A549 (cell line): ENCODE measurements at regions not wholly inside any gene's neighbourhood (a gene's known extent, or its start where the extent isn't known, plus 50 kb on each side); places are given as distances from the start of the nearest gene placed in this dataset.
A peak's percentile ranks its signal among the peaks of the same experiment; 100 is the strongest.

Experiments
- ATAC-seq, 2 experiments: fragments of 200-7000 bp in 1 of 2; fragments of >200 bp in 1 of 2; cut with Nextera tagmentation in 1 of 2; cut with Tn5 transposase in 1 of 2; 3 replicates each; pipeline versions ENCODE4 v1.8.0 to v1.9.1; 2018 to 2020; ENCODE audit warnings: mild to moderate bottlenecking in 1 of 2, moderate library complexity in 1 of 2
- CTCF ChIA-PET: fragments of 300-600 bp; sonication (Branson Sonifier 250); formaldehyde crosslinking; extraction: SDS; loops from one replicate; lab custom pipeline; 2021; ENCODE audit warnings: antibody characterized with exemption, inconsistent platforms; lab: Yijun Ruan, JAX
- POLR2A ChIA-PET: fragments of 350-600 bp; formaldehyde crosslinking; extraction: SDS; loops from one replicate; lab custom pipeline; 2021; ENCODE audit warnings: antibody characterized with exemption, inconsistent platforms; lab: Yijun Ruan, JAX
- DNase-seq, 2 experiments: peaks; one replicate each; pipeline versions ENCODE4 v3.0.0 to v3.0.0-alpha.2; 2011 to 2016; ENCODE audit warnings: low read depth in 1 of 2, low spot score in 1 of 2
- FAIRE-seq: peaks from 2 replicates; lab custom pipeline; 2011; peaks lifted over from hg19 to GRCh38; lab: Jason Lieb, UNC
- H3K27ac ChIP-seq, 2 experiments: fragments of >200 bp; sonication (Bioruptor Twin); formaldehyde crosslinking; 3 replicates each; pipeline ENCODE4 v1.5.1; 2016 to 2017
- H3K4me1 ChIP-seq: fragments of >200 bp; sonication (Bioruptor Twin); formaldehyde crosslinking; 3 replicates; pipeline ENCODE4 v1.6.1; 2016
- H3K4me2 ChIP-seq: fragments of >200 bp; sonication (Bioruptor Twin); formaldehyde crosslinking; 3 replicates; pipeline ENCODE4 v1.6.1; 2016
- H3K4me3 ChIP-seq: fragments of >200 bp; sonication (Bioruptor Twin); formaldehyde crosslinking; 3 replicates; pipeline ENCODE4 v1.5.1; 2016
- H3K9me3 ChIP-seq: fragments of >200 bp; sonication (Bioruptor Twin); formaldehyde crosslinking; 3 replicates; pipeline ENCODE4 v1.6.1; 2016
- CBX8 ChIP-seq: fragments of 200-600 bp; sonication (generic); IDR thresholded peaks from 2 replicates; pipeline ENCODE4 v1.6.1; 2016
- CEBPB ChIP-seq, 2 experiments: fragments of >200 bp in 1 of 2; sonication (Bioruptor Twin) in 1 of 2; formaldehyde crosslinking in 1 of 2; IDR thresholded peaks; 2 replicates each; pipeline ENCODE4 v1.6.1; 2012 to 2016
- CHD2 ChIP-seq: fragments of 150-350 bp; IDR thresholded peaks from 2 replicates; pipeline ENCODE4 v1.6.1; 2014; ENCODE audit warnings: low read length; ENCODE audit not compliant: partially characterized antibody
- E2F6 ChIP-seq: IDR thresholded peaks from 2 replicates; pipeline ENCODE4 v1.6.1; 2012; ENCODE audit warnings: low read depth, borderline replicate concordance
- FOSB ChIP-seq: fragments of 250-450 bp; sonication (Bioruptor Pico); IDR thresholded peaks from 2 replicates; pipeline ENCODE4 v1.5.0; 2020; ENCODE audit warnings: mild to moderate bottlenecking, moderate library complexity
- HDAC2 ChIP-seq: fragments of 200-600 bp; sonication (generic); IDR thresholded peaks from 2 replicates; pipeline ENCODE4 v1.6.1; 2016
- JUNB ChIP-seq: fragments of >200 bp; sonication (Bioruptor Twin); formaldehyde crosslinking; IDR thresholded peaks from 2 replicates; pipeline ENCODE4 v1.6.1; 2016
- KDM5A ChIP-seq: fragments of 200-600 bp; sonication (generic); IDR thresholded peaks from 2 replicates; pipeline ENCODE4 v1.6.1; 2016; ENCODE audit warnings: antibody characterized with exemption, mild to moderate bottlenecking
- MAZ ChIP-seq: fragments of 150-350 bp; IDR thresholded peaks from 2 replicates; pipeline ENCODE4 v1.6.1; 2014; ENCODE audit warnings: antibody characterized with exemption, low read depth, low read length, borderline replicate concordance
- MYC ChIP-seq: IDR thresholded peaks from 2 replicates; pipeline ENCODE4 v1.6.1; 2012; ENCODE audit warnings: mild to moderate bottlenecking, inconsistent platforms, low read length, improper control_type of control experiment, borderline replicate concordance
- NFE2L2 ChIP-seq: fragments of 150-350 bp; conservative IDR thresholded peaks from 2 replicates; pipeline ENCODE4 v1.6.1; 2014; ENCODE audit warnings: low read length
- NPAS2 ChIP-seq: fragments of 250-450 bp; sonication (Bioruptor Pico); IDR thresholded peaks from 2 replicates; pipeline ENCODE4 v1.8.0; 2022; ENCODE audit warnings: mild to moderate bottlenecking, moderate library complexity, borderline replicate concordance
- PHF8 ChIP-seq: fragments of 200-600 bp; sonication (generic); IDR thresholded peaks from 2 replicates; pipeline ENCODE4 v1.6.1; 2016; ENCODE audit warnings: low read depth, mild to moderate bottlenecking, antibody characterized with exemption, moderate library complexity, borderline replicate concordance
- POLR2A ChIP-seq: IDR thresholded peaks from 2 replicates; pipeline ENCODE4 v1.6.1; 2012; ENCODE audit warnings: mild to moderate bottlenecking, low read length
- POLR2AphosphoS2 ChIP-seq: conservative IDR thresholded peaks from 2 replicates; pipeline ENCODE4 v1.6.1; 2012; ENCODE audit warnings: low read length, improper control_type of control experiment, inconsistent platforms
- RAD21 ChIP-seq, 2 experiments: fragments of >200 bp in 1 of 2; sonication (Bioruptor Twin) in 1 of 2; formaldehyde crosslinking in 1 of 2; IDR thresholded peaks in 1 of 2; conservative IDR thresholded peaks in 1 of 2; 2 replicates in 1 of 2; 3 replicates in 1 of 2; pipeline ENCODE4 v1.6.1; 2012 to 2018; ENCODE audit warnings: inconsistent platforms in 1 of 2
- RFX5 ChIP-seq: fragments of 450-650 bp; IDR thresholded peaks from 2 replicates; pipeline ENCODE4 v1.7.1; 2014; ENCODE audit warnings: antibody characterized with exemption, mild to moderate bottlenecking, moderate library complexity
- RNF2 ChIP-seq: fragments of 200-600 bp; sonication (generic); IDR thresholded peaks from 2 replicates; pipeline ENCODE4 v1.6.1; 2016; ENCODE audit warnings: low read depth, mild to moderate bottlenecking, antibody characterized with exemption, moderate library complexity, borderline replicate concordance
- TP53 ChIP-seq: fragments of 250-450 bp; sonication (Bioruptor Pico); IDR thresholded peaks from 2 replicates; pipeline ENCODE4 v1.5.0; 2021; ENCODE audit warnings: mild to moderate bottlenecking, moderate library complexity
- ZFP36 ChIP-seq: fragments of 450-650 bp; IDR thresholded peaks from 2 replicates; pipeline ENCODE4 v1.6.1; 2014; ENCODE audit warnings: borderline replicate concordance; ENCODE audit not compliant: partially characterized antibody
- ZNF302 ChIP-seq: fragments of 250-450 bp; sonication (Bioruptor Pico); IDR thresholded peaks from 2 replicates; pipeline ENCODE4 v1.9.0; 2021; ENCODE audit warnings: inconsistent platforms, mild to moderate bottlenecking, moderate library complexity
- WGBS: methylation state at CpG from one replicate; pipeline ENCODE4 v1.1.6; 2017; ENCODE audit errors: missing lambda C conversion rate; 5-methylcytosine and 5-hydroxymethylcytosine counted together
- TF ChIP-seq, protein P1 (sequence below): fragments of 250-450 bp; sonication (Bioruptor Pico); IDR thresholded peaks from 2 replicates; pipeline ENCODE4 v1.5.0; 2020; ENCODE audit warnings: low read depth, mild to moderate bottlenecking, moderate library complexity
- TF ChIP-seq, protein P2 (sequence below): fragments of 150-350 bp; IDR thresholded peaks from 2 replicates; pipeline ENCODE4 v1.6.1; 2014; ENCODE audit warnings: low read depth, mild to moderate bottlenecking, low read length
- TF ChIP-seq, protein P3 (sequence below): fragments of 200-600 bp; sonication (generic); IDR thresholded peaks from 2 replicates; pipeline ENCODE4 v1.6.1; 2016; ENCODE audit warnings: antibody characterized with exemption, mild to moderate bottlenecking, moderate library complexity

GRCh38 chr6:146883640-146884531, 285.1 kb downstream of the ADGB start:
- POLR2A ChIA-PET: no interaction called here
- WGBS: 88% methylated on average over 4 of the region's 4 CpGs
- FAIRE-seq (no peak), ATAC-seq (no peak)
- CTCF ChIA-PET: interaction anchor here (1.3 to 1.9 kb wide), 3 partner anchors 8 to 18 kb away, joined by 3 to 6 read pairs (median 5); no protein-coding TSS in a partner anchor
- Histone ChIP-seq H3K4me1 (peaks cover 10% of the 10 kb centered on the region; the same call in 1 of the 3 replicates), H3K4me2 (no peak overlapping the region; the same call in 1 of the 3 replicates), H3K4me3 (no peak overlapping the region)
- TF ChIP-seq JUNB: no peak
- TF ChIP-seq ZFP36: no peak
- no peak for TF ChIP-seq RNF2
- no peak for TF ChIP-seq CHD2
- no peak for TF ChIP-seq FOSB
- TF ChIP-seq ZNF302 (CRISPR knock-in tag): no peak
- TF ChIP-seq, all 56 proteins: peak for 0
- DNase-seq: no peak
- H3K27ac ChIP-seq: no peak overlapping the region; a peak in 1 of 6 replicates
- no peaks in the 10 kb centered on the region for H3K9me3 ChIP-seq

- CTCF ChIA-PET: interaction anchor here (1.4 to 1.9 kb wide), 2 partner anchors 11 to 17 kb away, joined by 5 to 6 read pairs; no protein-coding TSS in a partner anchor
- FAIRE-seq: no peak
- Histone ChIP-seq H3K9me3 (no peaks in the 10 kb centered on the region), H3K4me1 (peaks cover 10% of the 10 kb centered on the region; the same call in 1 of the 3 replicates), H3K4me2 (peak overlapping the region; percentile 60), H3K27ac (peak overlapping the region in 1 of 2 experiments; percentile 59; a peak in 1 of 6 replicates), H3K4me3 (no peak overlapping the region)
- no peak for TF ChIP-seq RAD21 (conservative IDR thresholded peaks at IDR 0.05 in 1 of 2, IDR thresholded peaks at IDR 0.05 in 1 of 2)
- no peak for TF ChIP-seq POLR2AphosphoS2
- TF ChIP-seq TP53: no peak
- TF ChIP-seq, protein P1, sequence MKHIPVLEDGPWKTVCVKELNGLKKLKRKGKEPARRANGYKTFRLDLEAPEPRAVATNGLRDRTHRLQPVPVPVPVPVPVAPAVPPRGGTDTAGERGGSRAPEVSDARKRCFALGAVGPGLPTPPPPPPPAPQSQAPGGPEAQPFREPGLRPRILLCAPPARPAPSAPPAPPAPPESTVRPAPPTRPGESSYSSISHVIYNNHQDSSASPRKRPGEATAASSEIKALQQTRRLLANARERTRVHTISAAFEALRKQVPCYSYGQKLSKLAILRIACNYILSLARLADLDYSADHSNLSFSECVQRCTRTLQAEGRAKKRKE (CRISPR knock-in tag): no peak
- TF ChIP-seq, protein P2, sequence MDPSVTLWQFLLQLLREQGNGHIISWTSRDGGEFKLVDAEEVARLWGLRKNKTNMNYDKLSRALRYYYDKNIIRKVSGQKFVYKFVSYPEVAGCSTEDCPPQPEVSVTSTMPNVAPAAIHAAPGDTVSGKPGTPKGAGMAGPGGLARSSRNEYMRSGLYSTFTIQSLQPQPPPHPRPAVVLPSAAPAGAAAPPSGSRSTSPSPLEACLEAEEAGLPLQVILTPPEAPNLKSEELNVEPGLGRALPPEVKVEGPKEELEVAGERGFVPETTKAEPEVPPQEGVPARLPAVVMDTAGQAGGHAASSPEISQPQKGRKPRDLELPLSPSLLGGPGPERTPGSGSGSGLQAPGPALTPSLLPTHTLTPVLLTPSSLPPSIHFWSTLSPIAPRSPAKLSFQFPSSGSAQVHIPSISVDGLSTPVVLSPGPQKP: no peak
- no peak for TF ChIP-seq PHF8
- 46% methylated on average over 2 of the region's 2 CpGs for WGBS
- POLR2A ChIA-PET: no interaction called here
- peak in 1 of 2 experiments; percentile 3 for DNase-seq
- peak in 1 of 2 experiments; percentile 48; a peak in 2 of 6 replicates for ATAC-seq
Measured at GRCh38 chr6:146884728-146885127, 286.0 kb downstream of the ADGB start.

- ATAC-seq (no peak), DNase-seq (no peak), FAIRE-seq (no peak)
- no peak overlapping the region for H3K4me2 ChIP-seq
- no peaks in the 10 kb centered on the region for H3K9me3 ChIP-seq
- no peak overlapping the region for H3K4me3 ChIP-seq
- 67% methylated on average over 4 of the region's 4 CpGs for WGBS
- POLR2A ChIA-PET: no interaction called here
- peaks cover 10% of the 10 kb centered on the region; the same call in 1 of the 3 replicates for H3K4me1 ChIP-seq
- CTCF ChIA-PET: interaction anchor here (1.9 kb wide), 1 partner anchor 10 kb away, joined by 6 read pairs; no protein-coding TSS in a partner anchor
- H3K27ac ChIP-seq: no peak overlapping the region
- TF ChIP-seq MAZ: no peak
- no peak for TF ChIP-seq CEBPB (IDR thresholded peaks at IDR 0.05)
- no peak for TF ChIP-seq KDM5A
- TF ChIP-seq POLR2A: no peak
- TF ChIP-seq CHD2: no peak
- no peak for TF ChIP-seq NFE2L2
- no peak for TF ChIP-seq HDAC2
- TF ChIP-seq MYC: no peak
- TF ChIP-seq, protein P3, sequence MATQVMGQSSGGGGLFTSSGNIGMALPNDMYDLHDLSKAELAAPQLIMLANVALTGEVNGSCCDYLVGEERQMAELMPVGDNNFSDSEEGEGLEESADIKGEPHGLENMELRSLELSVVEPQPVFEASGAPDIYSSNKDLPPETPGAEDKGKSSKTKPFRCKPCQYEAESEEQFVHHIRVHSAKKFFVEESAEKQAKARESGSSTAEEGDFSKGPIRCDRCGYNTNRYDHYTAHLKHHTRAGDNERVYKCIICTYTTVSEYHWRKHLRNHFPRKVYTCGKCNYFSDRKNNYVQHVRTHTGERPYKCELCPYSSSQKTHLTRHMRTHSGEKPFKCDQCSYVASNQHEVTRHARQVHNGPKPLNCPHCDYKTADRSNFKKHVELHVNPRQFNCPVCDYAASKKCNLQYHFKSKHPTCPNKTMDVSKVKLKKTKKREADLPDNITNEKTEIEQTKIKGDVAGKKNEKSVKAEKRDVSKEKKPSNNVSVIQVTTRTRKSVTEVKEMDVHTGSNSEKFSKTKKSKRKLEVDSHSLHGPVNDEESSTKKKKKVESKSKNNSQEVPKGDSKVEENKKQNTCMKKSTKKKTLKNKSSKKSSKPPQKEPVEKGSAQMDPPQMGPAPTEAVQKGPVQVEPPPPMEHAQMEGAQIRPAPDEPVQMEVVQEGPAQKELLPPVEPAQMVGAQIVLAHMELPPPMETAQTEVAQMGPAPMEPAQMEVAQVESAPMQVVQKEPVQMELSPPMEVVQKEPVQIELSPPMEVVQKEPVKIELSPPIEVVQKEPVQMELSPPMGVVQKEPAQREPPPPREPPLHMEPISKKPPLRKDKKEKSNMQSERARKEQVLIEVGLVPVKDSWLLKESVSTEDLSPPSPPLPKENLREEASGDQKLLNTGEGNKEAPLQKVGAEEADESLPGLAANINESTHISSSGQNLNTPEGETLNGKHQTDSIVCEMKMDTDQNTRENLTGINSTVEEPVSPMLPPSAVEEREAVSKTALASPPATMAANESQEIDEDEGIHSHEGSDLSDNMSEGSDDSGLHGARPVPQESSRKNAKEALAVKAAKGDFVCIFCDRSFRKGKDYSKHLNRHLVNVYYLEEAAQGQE: no peak
- TF ChIP-seq E2F6: no peak
- TF ChIP-seq CBX8: no peak
- no peak for TF ChIP-seq NPAS2 (CRISPR knock-in tag)
- no peak for TF ChIP-seq RFX5
- no peak for TF ChIP-seq POLR2AphosphoS2
Measured at GRCh38 chr6:146885708-146886457, 287.1 kb downstream of the ADGB start.
